GM12878 (cell line): ENCODE measurements at regions not wholly inside any gene's neighbourhood (a gene's known extent, or its start where the extent isn't known, plus 50 kb on each side); places are given as distances from the start of the nearest gene placed in this dataset.

Experiments used
- CBX5 ChIP-seq: sonication (generic); IDR thresholded peaks from 2 replicates; pipeline ENCODE4 v1.6.1; 2016; ENCODE audit warnings: low read depth, moderate library complexity, mild to moderate bottlenecking, inconsistent platforms
- CUX1 ChIP-seq: IDR thresholded peaks from 2 replicates; pipeline ENCODE4 v1.6.1; 2012; ENCODE audit warnings: improper control_type of control experiment, low read depth, low read length; ENCODE audit not compliant: insufficient replicate concordance
- EGR1 ChIP-seq, 2 experiments: IDR thresholded peaks; 1 replicate in 1 of 2; 2 replicates in 1 of 2; pipeline ENCODE4 v1.6.1; 2011 to 2012; ENCODE audit warnings: low read depth in 2 of 2, low read length in 2 of 2, borderline replicate concordance in 1 of 2, mild to moderate bottlenecking in 1 of 2, moderate library complexity in 1 of 2
- ETV6 ChIP-seq, 2 experiments: fragments of 450-650 bp in 1 of 2; IDR thresholded peaks in 1 of 2; conservative IDR thresholded peaks in 1 of 2; 2 replicates each; pipeline ENCODE4 v1.6.1; 2014; ENCODE audit warnings: antibody characterized with exemption in 1 of 2, borderline replicate concordance in 1 of 2, low read depth in 1 of 2, mild to moderate bottlenecking in 1 of 2, moderate library complexity in 1 of 2
- EZH2 ChIP-seq: IDR thresholded peaks from 2 replicates; pipeline ENCODE4 v1.6.1; 2012; ENCODE audit warnings: low read depth, mild to moderate bottlenecking, control low read depth, inconsistent platforms, low read length, borderline replicate concordance; ENCODE audit not compliant: control insufficient read depth
- GABPA ChIP-seq: IDR thresholded peaks from 2 replicates; pipeline ENCODE4 v1.6.1; 2014; ENCODE audit warnings: antibody characterized with exemption, low read depth, mild to moderate bottlenecking, inconsistent platforms
- HDGF ChIP-seq: fragments of 450-650 bp; IDR thresholded peaks from 2 replicates; pipeline ENCODE4 v1.6.1; 2016; ENCODE audit warnings: antibody characterized with exemption
- MAX ChIP-seq: IDR thresholded peaks from 2 replicates; pipeline ENCODE4 v1.6.1; 2012; ENCODE audit warnings: low read depth, low read length, improper control_type of control experiment
- SUPT20H ChIP-seq: IDR thresholded peaks from 2 replicates; pipeline ENCODE4 v1.6.1; 2011; ENCODE audit warnings: low read depth, mild to moderate bottlenecking, low read length, moderate library complexity, borderline replicate concordance; ENCODE audit not compliant: control insufficient read depth
- YBX1 ChIP-seq: fragments of 450-650 bp; IDR thresholded peaks from 2 replicates; pipeline ENCODE4 v1.6.1; 2016; ENCODE audit warnings: antibody characterized with exemption
- ZNF207 ChIP-seq: fragments of 450-650 bp; IDR thresholded peaks from 2 replicates; pipeline ENCODE4 v1.6.1; 2014; ENCODE audit warnings: antibody characterized with exemption, mild to moderate bottlenecking, borderline replicate concordance
- ZNF24 ChIP-seq: fragments of 450-650 bp; IDR thresholded peaks from 2 replicates; pipeline ENCODE4 v1.6.1; 2017; ENCODE audit warnings: antibody characterized with exemption, mild to moderate bottlenecking

- TF ChIP-seq CUX1 (no peak), ZNF24 (no peak), EZH2 (no peak), SUPT20H (no peak), EGR1 (IDR thresholded peaks at IDR 0.05; ENCODE audit: borderline replicate concordance in 1 of 2, low read depth in 2 of 2, low read length in 2 of 2) (no peak), HDGF (no peak), CBX5 (no peak), ETV6 (conservative IDR thresholded peaks at IDR 0.05 in 1 of 2, IDR thresholded peaks at IDR 0.05 in 1 of 2; ENCODE audit: borderline replicate concordance in 1 of 2, low read depth in 1 of 2) (no peak), MAX (no peak), ZNF207 (no peak), YBX1 (no peak), GABPA (no peak)
Observed at GRCh38 chr11:28459912-28460311, 351.7 kb downstream of the METTL15 start (continued).
